B cell (primary cell): ENCODE measurements at regions not wholly inside any gene's neighbourhood (a gene's known extent, or its start where the extent isn't known, plus 50 kb on each side); places are given as distances from the start of the nearest gene placed in this dataset.

Experiments
- CTCF ChIP-seq: fragments of 200-600 bp; IDR thresholded peaks from one replicate; pipeline ENCODE4 v1.8.0; 2022; ENCODE audit warnings: antibody characterized with exemption, mild to moderate bottlenecking
- EZH2 ChIP-seq: IDR thresholded peaks from 2 replicates; pipeline ENCODE4 v1.6.1; 2012; ENCODE audit warnings: borderline replicate concordance, low read depth, mild to moderate bottlenecking, moderate library complexity, low read length; ENCODE audit not compliant: insufficient read depth, poor library complexity, severe bottlenecking

- TF ChIP-seq CTCF (no peak), EZH2 (no peak)
Observed at GRCh38 chr3:70539908-70540307, 227.5 kb upstream of the MDFIC2 start.
